HUES48 (cell line): ENCODE measurements at regions not wholly inside any gene's neighbourhood (a gene's known extent, or its start where the extent isn't known, plus 50 kb on each side); places are given as distances from the start of the nearest gene placed in this dataset.

Experiments used
- H3K27ac ChIP-seq: one replicate; pipeline ENCODE4 v1.7.0; 2013; ENCODE audit warnings: low read depth, low read length, inconsistent platforms
- H3K27me3 ChIP-seq: 2 replicates; pipeline ENCODE4 v1.6.1; 2013; ENCODE audit warnings: mild to moderate bottlenecking, low read length; ENCODE audit not compliant: control insufficient read depth, insufficient read depth
- H3K36me3 ChIP-seq: 2 replicates; pipeline ENCODE4 v1.6.1; 2013; ENCODE audit warnings: low read length; ENCODE audit not compliant: control insufficient read depth, insufficient read depth
- H3K4me1 ChIP-seq: 2 replicates; pipeline ENCODE4 v1.6.1; 2013; ENCODE audit warnings: mild to moderate bottlenecking, low read length; ENCODE audit not compliant: control insufficient read depth, insufficient read depth
- H3K4me3 ChIP-seq: 2 replicates; pipeline ENCODE4 v1.5.1; 2013; ENCODE audit warnings: mild to moderate bottlenecking, low read depth, low read length
- H3K9ac ChIP-seq: 2 replicates; pipeline ENCODE4 v1.6.1; 2013; ENCODE audit warnings: mild to moderate bottlenecking, low read depth, low read length, moderate library complexity
- H3K9me3 ChIP-seq: 2 replicates; pipeline ENCODE4 v1.6.1; 2013; ENCODE audit warnings: low read length; ENCODE audit not compliant: control insufficient read depth, insufficient read depth

GRCh38 chr2:41543726-41544125 lies 504.1 kb upstream of the PKDCC start:
- Histone ChIP-seq H3K4me3 (no peak overlapping the region), H3K36me3 (no peaks in the 10 kb centered on the region), H3K4me1 (0 out of 2 replicates have a peak, but pooled peaks cover 8% of the 10 kb centered on the region), H3K9me3 (no peaks in the 10 kb centered on the region), H3K27me3 (no peaks in the 10 kb centered on the region), H3K9ac (no peak overlapping the region), H3K27ac (no peak overlapping the region)

DNA sequence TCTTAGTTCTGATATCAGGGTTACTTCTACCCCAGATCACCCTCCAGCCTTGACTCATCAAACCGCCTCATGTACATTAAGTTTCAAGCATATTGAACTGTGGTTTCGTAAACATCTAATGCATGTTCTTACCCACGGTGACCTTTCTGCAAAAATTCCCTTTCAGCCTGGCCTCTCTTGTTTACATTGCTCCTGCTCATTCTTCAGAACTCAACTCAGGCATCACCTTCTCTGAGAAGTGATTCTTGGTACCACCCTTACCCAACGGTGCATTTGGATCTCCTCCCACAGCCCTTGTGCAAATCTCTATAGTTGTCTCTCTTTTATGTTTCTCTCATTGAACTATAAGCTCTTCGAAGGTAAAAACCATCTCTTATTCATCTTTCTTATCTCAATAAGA lies 503.1 kb upstream of the PKDCC start:
- no peak overlapping the region for H3K4me3 ChIP-seq
- no peaks in the 10 kb centered on the region for H3K36me3 ChIP-seq
- no peaks in the 10 kb centered on the region for H3K27me3 ChIP-seq
- no peak overlapping the region for H3K27ac ChIP-seq
- no peak overlapping the region for H3K9ac ChIP-seq
- H3K9me3 ChIP-seq = no peaks in the 10 kb centered on the region
- 0 out of 2 replicates have a peak, but pooled peaks cover 8% of the 10 kb centered on the region for H3K4me1 ChIP-seq

- no peaks in the 10 kb centered on the region for H3K36me3 ChIP-seq
- H3K27ac ChIP-seq = no peak overlapping the region
- H3K9ac ChIP-seq = no peak overlapping the region
- no peak overlapping the region for H3K4me3 ChIP-seq
- no peaks in the 10 kb centered on the region for H3K9me3 ChIP-seq
- no peaks in the 10 kb centered on the region for H3K27me3 ChIP-seq
- H3K4me1 ChIP-seq = 0 out of 2 replicates have a peak, but pooled peaks cover 8% of the 10 kb centered on the region
These were observed 501.8 kb upstream of the PKDCC start for GRCh38 chr2:41546031-41546430.

DNA sequence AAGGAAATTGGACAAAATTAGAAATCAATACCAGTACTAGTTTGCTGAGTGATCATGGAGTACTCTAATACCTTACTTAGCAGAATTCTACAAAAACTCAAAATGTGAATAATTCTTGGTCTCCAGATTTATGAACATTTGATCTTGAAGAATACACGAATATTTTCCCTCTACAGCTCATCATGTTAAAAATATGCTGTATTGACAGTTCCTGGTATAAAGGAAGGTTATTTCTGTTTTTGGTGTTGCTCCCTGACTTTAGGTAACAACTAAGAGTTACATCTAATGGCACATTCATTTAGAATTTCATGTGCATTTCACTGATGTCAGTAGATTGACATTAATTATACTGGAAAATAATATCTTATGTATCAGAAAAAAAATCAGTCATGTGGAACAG lies 479.2 kb upstream of the PKDCC start:
- H3K4me3 ChIP-seq = no peak overlapping the region
- no peak overlapping the region for H3K27ac ChIP-seq
- no peak overlapping the region for H3K9ac ChIP-seq
- H3K4me1 ChIP-seq = no peaks in the 10 kb centered on the region
- H3K27me3 ChIP-seq = no peaks in the 10 kb centered on the region
- no peaks in the 10 kb centered on the region for H3K36me3 ChIP-seq
- H3K9me3 ChIP-seq = no peaks in the 10 kb centered on the region

GRCh38 chr2:41572154-41572553 lies 475.7 kb upstream of the PKDCC start:
- H3K36me3 ChIP-seq = no peaks in the 10 kb centered on the region
- H3K9ac ChIP-seq = no peak overlapping the region
- H3K4me1 ChIP-seq = no peaks in the 10 kb centered on the region
- no peaks in the 10 kb centered on the region for H3K27me3 ChIP-seq
- no peak overlapping the region for H3K27ac ChIP-seq
- no peak overlapping the region for H3K4me3 ChIP-seq
- no peaks in the 10 kb centered on the region for H3K9me3 ChIP-seq

DNA sequence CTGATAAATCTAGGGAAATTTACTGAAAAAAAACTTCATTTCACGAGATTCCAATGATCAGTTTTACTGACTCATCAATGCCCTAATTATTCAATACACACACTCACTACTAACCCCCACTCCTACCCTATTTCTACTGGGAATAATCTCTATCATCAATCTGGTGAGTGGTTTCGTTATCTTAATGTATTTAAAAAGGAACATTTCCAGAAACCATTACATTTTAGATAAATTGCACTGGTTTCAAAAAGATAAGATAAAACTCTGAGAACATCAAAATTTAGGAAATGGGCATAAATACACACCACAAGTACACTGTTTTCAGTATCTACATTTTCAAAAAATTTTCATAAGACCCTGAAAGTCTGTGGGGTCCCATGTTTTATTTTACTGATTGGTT lies 471.4 kb upstream of the PKDCC start:
- H3K27ac ChIP-seq = no peak overlapping the region

DNA sequence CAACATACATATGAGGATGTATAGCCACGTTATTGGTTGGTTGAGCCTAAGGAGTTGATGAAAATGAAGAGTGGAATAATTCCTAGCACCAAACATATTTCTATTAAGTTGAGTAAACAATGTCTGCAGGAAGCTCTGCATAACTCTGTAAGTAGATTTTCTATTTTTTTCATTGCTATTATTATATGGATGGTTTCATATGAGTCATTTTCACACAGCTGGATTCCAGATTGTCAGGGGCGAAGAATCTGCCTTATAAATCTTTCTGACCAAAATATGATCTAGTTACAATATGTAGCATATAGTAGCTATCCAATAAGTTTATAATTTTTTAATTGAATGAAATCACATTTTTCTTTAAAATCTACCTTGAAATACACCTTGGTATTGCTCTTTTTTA lies 468.0 kb upstream of the PKDCC start:
- no peak overlapping the region for H3K9ac ChIP-seq
- no peaks in the 10 kb centered on the region for H3K36me3 ChIP-seq
- H3K27me3 ChIP-seq = no peaks in the 10 kb centered on the region
- H3K4me3 ChIP-seq = no peak overlapping the region
- H3K27ac ChIP-seq = no peak overlapping the region
- peaks cover 3% of the 10 kb centered on the region; the same call in 1 of the 2 replicates for H3K9me3 ChIP-seq
- no peaks in the 10 kb centered on the region for H3K4me1 ChIP-seq

More for the DNA sequence above, 471.4 kb upstream of the PKDCC start:
- Histone ChIP-seq H3K4me3 (no peak overlapping the region), H3K9me3 (no peaks in the 10 kb centered on the region), H3K27me3 (no peaks in the 10 kb centered on the region), H3K4me1 (no peaks in the 10 kb centered on the region), H3K9ac (no peak overlapping the region), H3K36me3 (no peaks in the 10 kb centered on the region)

DNA sequence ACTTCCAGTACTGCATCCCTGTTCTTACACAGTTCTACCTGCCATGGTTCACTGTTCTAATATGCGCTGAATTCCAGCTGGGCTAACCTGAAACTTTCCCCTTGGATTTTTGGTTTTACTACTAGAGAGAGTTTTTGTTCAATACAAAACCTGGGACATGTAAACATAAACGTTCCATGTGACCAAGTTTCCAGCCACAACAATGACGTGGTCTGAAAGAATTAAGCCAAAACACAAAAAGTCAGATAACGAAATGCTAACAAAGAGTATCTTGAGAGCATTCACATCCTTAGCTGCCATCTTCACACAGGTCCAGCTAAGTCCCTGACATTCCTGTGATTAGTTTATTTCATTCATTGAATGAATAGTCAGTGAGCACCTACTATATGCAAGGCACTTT lies 467.0 kb upstream of the PKDCC start:
- no peaks in the 10 kb centered on the region for H3K4me1 ChIP-seq
- no peak overlapping the region for H3K9ac ChIP-seq
- peaks cover 3% of the 10 kb centered on the region; the same call in 1 of the 2 replicates for H3K9me3 ChIP-seq
- H3K4me3 ChIP-seq = no peak overlapping the region
- no peak overlapping the region for H3K27ac ChIP-seq
- H3K36me3 ChIP-seq = no peaks in the 10 kb centered on the region
- H3K27me3 ChIP-seq = no peaks in the 10 kb centered on the region

GRCh38 chr2:41595240-41595639 lies 452.6 kb upstream of the PKDCC start:
- Histone ChIP-seq H3K27me3 (no peaks in the 10 kb centered on the region), H3K36me3 (no peaks in the 10 kb centered on the region), H3K9ac (no peak overlapping the region), H3K27ac (no peak overlapping the region), H3K4me1 (no peaks in the 10 kb centered on the region), H3K9me3 (no peaks in the 10 kb centered on the region), H3K4me3 (no peak overlapping the region)

DNA sequence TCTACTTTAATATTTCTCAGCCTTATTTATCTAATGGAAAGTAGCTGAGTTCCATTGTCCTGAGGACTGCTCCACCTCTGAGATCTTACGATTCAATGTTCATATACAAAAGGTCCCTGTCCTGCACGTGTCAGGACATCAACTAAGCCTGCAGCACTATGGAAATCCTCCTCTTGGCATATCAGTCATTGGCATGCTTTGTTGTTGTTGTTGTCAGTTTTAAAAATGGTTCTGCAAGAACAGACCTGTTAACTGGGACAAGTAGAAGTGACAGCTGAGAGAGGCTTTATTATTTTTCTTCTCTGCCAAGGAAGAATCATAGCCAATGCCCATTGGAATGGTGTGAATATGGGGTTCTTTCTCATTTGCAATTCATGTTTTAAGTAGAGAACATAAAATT lies 450.1 kb upstream of the PKDCC start:
- Histone ChIP-seq H3K4me1 (no peaks in the 10 kb centered on the region), H3K9me3 (no peaks in the 10 kb centered on the region), H3K27me3 (no peaks in the 10 kb centered on the region), H3K36me3 (no peaks in the 10 kb centered on the region), H3K27ac (no peak overlapping the region), H3K9ac (no peak overlapping the region), H3K4me3 (no peak overlapping the region)

GRCh38 chr2:41598161-41598894 lies 449.5 kb upstream of the PKDCC start:
- Histone ChIP-seq H3K9me3 (no peaks in the 10 kb centered on the region), H3K4me1 (no peaks in the 10 kb centered on the region), H3K9ac (no peak overlapping the region), H3K4me3 (no peak overlapping the region), H3K27ac (no peak overlapping the region), H3K36me3 (no peaks in the 10 kb centered on the region), H3K27me3 (no peaks in the 10 kb centered on the region)
